Esophagus squamous epithelium (tissue), 4 donors: ENCODE measurements at regions not wholly inside any gene's neighbourhood (a gene's known extent, or its start where the extent isn't known, plus 50 kb on each side); places are given as distances from the start of the nearest gene placed in this dataset.

ENCODE experiments used
- CTCF ChIP-seq, 6 experiments: fragments of 450-650 bp in 4 of 6; fragments of 200-600 bp in 2 of 6; sonication (generic) in 2 of 6; IDR thresholded peaks; one replicate each; pipeline ENCODE4 v1.5.1; 2016 to 2019; ENCODE audit warnings: antibody characterized with exemption in 6 of 6, mild to moderate bottlenecking in 4 of 6, moderate library complexity in 4 of 6
- POLR2A ChIP-seq, 4 donors: fragments of 450-650 bp; IDR thresholded peaks; one replicate each; pipeline ENCODE4 v1.6.1; 2017; ENCODE audit warnings: antibody characterized with exemption in 4 of 4, mild to moderate bottlenecking in 4 of 4, moderate library complexity in 3 of 4

- TF ChIP-seq CTCF (IDR thresholded peaks at IDR 0.05) (no peak), POLR2A (IDR thresholded peaks at IDR 0.05) (no peak)
Measured at GRCh38 chr2:12316476-12316875, 400.3 kb upstream of the TRIB2 start.
